CD14-positive monocyte (primary cell): ENCODE measurements at regions not wholly inside any gene's neighbourhood (a gene's known extent, or its start where the extent isn't known, plus 50 kb on each side); places are given as distances from the start of the nearest gene placed in this dataset.

Experiments used
- DNase-seq, 3 donors: peaks; one replicate each; pipeline ENCODE4 v3.0.0-alpha.2; 2011 to 2022
- H2AFZ ChIP-seq: 2 replicates; pipeline ENCODE4 v1.6.0; 2012; ENCODE audit warnings: mild to moderate bottlenecking, low read depth, low read length, inconsistent platforms; ENCODE audit not compliant: insufficient read depth, poor library complexity, severe bottlenecking
- H3K27ac ChIP-seq, 2 donors: 1 replicate in 1 of 2; 2 replicates in 1 of 2; pipeline ENCODE4 v1.5.1; 2012 to 2013; ENCODE audit warnings: low read length in 2 of 2, control low read depth in 1 of 2, inconsistent platforms in 1 of 2, low read depth in 1 of 2, mild to moderate bottlenecking in 1 of 2
- H3K27me3 ChIP-seq, 2 donors: one replicate each; pipeline versions ENCODE4 v1.6.0 to v1.6.1; 2011 to 2013; ENCODE audit warnings: low read length in 2 of 2; ENCODE audit not compliant: control insufficient read depth in 2 of 2, insufficient read depth in 2 of 2
- H3K36me3 ChIP-seq, 2 donors: replicated peaks in 1 of 2; 1 replicate in 1 of 2; 2 replicates in 1 of 2; pipeline versions ENCODE4 v1.5.1 to v1.6.1; 2012 to 2013; ENCODE audit warnings: low read length in 2 of 2, control low read depth in 1 of 2, inconsistent platforms in 1 of 2, mild to moderate bottlenecking in 1 of 2; ENCODE audit not compliant: insufficient read depth in 2 of 2, control insufficient read depth in 1 of 2
- H3K4me1 ChIP-seq, 2 donors: 1 replicate in 1 of 2; 2 replicates in 1 of 2; pipeline versions ENCODE4 v1.5.1 to v1.6.1; 2012 to 2013; ENCODE audit warnings: low read length in 2 of 2, control low read depth in 1 of 2, inconsistent platforms in 1 of 2, mild to moderate bottlenecking in 1 of 2, moderate library complexity in 1 of 2; ENCODE audit not compliant: insufficient read depth in 2 of 2, control insufficient read depth in 1 of 2
- H3K4me2 ChIP-seq: replicated peaks from 2 replicates; pipeline ENCODE3; 2012; ENCODE audit warnings: low read length, moderate library complexity, mild to moderate bottlenecking; ENCODE audit not compliant: poor library complexity, severe bottlenecking; ENCODE audit errors: extremely low read depth
- H3K4me3 ChIP-seq, 3 experiments: fragments of 200-600 bp in 1 of 3; sonication (generic) in 1 of 3; replicated peaks in 1 of 3; 1 replicate in 2 of 3; 2 replicates in 1 of 3; pipeline ENCODE4 v1.5.1; 2011 to 2013; ENCODE audit warnings: low read length in 3 of 3, mild to moderate bottlenecking in 3 of 3, control low read depth in 2 of 3, low read depth in 2 of 3, inconsistent platforms in 1 of 3, moderate library complexity in 1 of 3
- H3K79me2 ChIP-seq: 2 replicates; pipeline ENCODE4 v1.6.0; 2012; ENCODE audit warnings: mild to moderate bottlenecking, control low read depth, inconsistent platforms, low read length, moderate library complexity; ENCODE audit not compliant: insufficient read depth
- H3K9ac ChIP-seq: 2 replicates; pipeline ENCODE4 v1.6.0; 2017; ENCODE audit warnings: low read length, mild to moderate bottlenecking; ENCODE audit not compliant: insufficient read depth, poor library complexity, severe bottlenecking
- H3K9me3 ChIP-seq, 2 donors: replicated peaks in 1 of 2; 1 replicate in 1 of 2; 2 replicates in 1 of 2; pipeline versions ENCODE4 v1.5.1 to v1.6.1; 2012 to 2013; ENCODE audit warnings: low read length in 2 of 2, control low read depth in 1 of 2; ENCODE audit not compliant: control insufficient read depth in 1 of 2, insufficient read depth in 1 of 2
- H4K20me1 ChIP-seq: 2 replicates; pipeline ENCODE4 v1.6.0; 2012; ENCODE audit warnings: mild to moderate bottlenecking, low read length, control low read depth, moderate library complexity; ENCODE audit not compliant: insufficient read depth
- H3K27ac Mint-ChIP-seq, 7 donors: one replicate each; pipeline ENCODE4 v1.8.0; 2020; ENCODE audit warnings: mild to moderate bottlenecking in 7 of 7, mixed read lengths in 7 of 7, moderate library complexity in 6 of 7, inconsistent platforms in 2 of 7
- H3K27me3 Mint-ChIP-seq, 3 donors: one replicate each; pipeline ENCODE4 v1.8.0; 2021 to 2022; ENCODE audit warnings: low read depth in 3 of 3, mild to moderate bottlenecking in 3 of 3, mixed read lengths in 3 of 3, moderate library complexity in 3 of 3, inconsistent platforms in 1 of 3
- H3K36me3 Mint-ChIP-seq, 2 donors: one replicate each; pipeline ENCODE4 v1.8.0; 2020; ENCODE audit warnings: mixed read lengths in 2 of 2, inconsistent platforms in 1 of 2, mild to moderate bottlenecking in 1 of 2
- H3K4me1 Mint-ChIP-seq: one replicate; pipeline ENCODE4 v1.8.0; 2020; ENCODE audit warnings: mild to moderate bottlenecking, mixed read lengths
- H3K4me3 Mint-ChIP-seq, 2 donors: one replicate each; pipeline ENCODE4 v1.8.0; 2020; ENCODE audit warnings: mild to moderate bottlenecking in 2 of 2, mixed read lengths in 2 of 2, moderate library complexity in 1 of 2
- H3K9me3 Mint-ChIP-seq, 7 donors: one replicate each; pipeline ENCODE4 v1.8.0; 2020 to 2022; ENCODE audit warnings: mixed read lengths in 7 of 7, mild to moderate bottlenecking in 6 of 7, moderate library complexity in 6 of 7, inconsistent platforms in 2 of 7
- CTCF ChIP-seq: fragments of 200-600 bp; IDR thresholded peaks from one replicate; pipeline ENCODE4 v1.8.0; 2022; ENCODE audit warnings: antibody characterized with exemption, mild to moderate bottlenecking
- WGBS: methylation state at CpG from one replicate; pipeline ENCODE4 v1.1.5; 2013; ENCODE audit warnings: missing lambda C conversion rate; ENCODE audit not compliant: insufficient coverage; 5-methylcytosine and 5-hydroxymethylcytosine counted together
- intact Hi-C, 2 donors: fragments of 100-400 bp; cut with micrococcal nuclease; formaldehyde crosslinking; loops; one replicate each; pipeline versions ENCODE4 v1.15.0 to v1.15.1; 2023

- Histone ChIP-seq H3K27ac (no peak overlapping the region), H3K4me1 (peaks cover 10% of the 10 kb centered on the region in 2 donors), H3K36me3 (no peaks in the 10 kb centered on the region), H3K9me3 (no peaks in the 10 kb centered on the region), H3K27me3 (no peaks in the 10 kb centered on the region), H3K9ac (no peak overlapping the region), H3K4me2 (no peak overlapping the region), H3K79me2 (no peaks in the 10 kb centered on the region), H2AFZ (no peak overlapping the region), H4K20me1 (no peaks in the 10 kb centered on the region), H3K4me3 (no peak overlapping the region)
- no peak overlapping the region for H3K4me3 Mint-ChIP-seq
- no peaks in the 10 kb centered on the region for H3K9me3 Mint-ChIP-seq
- H3K36me3 Mint-ChIP-seq, result peaks cover 0 to 5% of the 10 kb centered on the region in 2 donors
- H3K27me3 Mint-ChIP-seq, result peaks cover 0 to 4% (median 0%) of the 10 kb centered on the region in 3 donors
- WGBS, result 94% methylated on average over 2 of the region's 3 CpGs
- no peak for TF ChIP-seq CTCF
- no peak overlapping the region for H3K27ac Mint-ChIP-seq
- no peak for DNase-seq
- H3K4me1 Mint-ChIP-seq, result peaks cover 12% of the 10 kb centered on the region
- intact Hi-C loops, result no loop called here
These were observed 127.9 kb upstream of the DUSP10 start for GRCh38 chr1:221869779-221870178.

- peaks cover 0 to 2% (median 0%) of the 10 kb centered on the region in 3 donors for H3K27me3 Mint-ChIP-seq
- intact Hi-C loops, result no loop called here
- H3K27ac ChIP-seq, result no peak overlapping the region
- no peak overlapping the region for H3K4me2 ChIP-seq
- H3K27me3 ChIP-seq, result no peaks in the 10 kb centered on the region
- no peaks in the 10 kb centered on the region for H3K79me2 ChIP-seq
- H2AFZ ChIP-seq, result no peak overlapping the region
- no CpG with 5 or more reads among the region's 3 CpGs for WGBS
- no peak overlapping the region for H3K4me3 Mint-ChIP-seq
- H3K9me3 Mint-ChIP-seq, result no peaks in the 10 kb centered on the region
- no peaks in the 10 kb centered on the region for H4K20me1 ChIP-seq
- H3K27ac Mint-ChIP-seq, result no peak overlapping the region
- no peak overlapping the region for H3K4me3 ChIP-seq
- DNase-seq, result no peak
- no peak for TF ChIP-seq CTCF
- no peaks in the 10 kb centered on the region for H3K36me3 ChIP-seq
- H3K4me1 ChIP-seq, result peaks cover 5 to 6% of the 10 kb centered on the region in 2 donors
- no peaks in the 10 kb centered on the region for H3K9me3 ChIP-seq
- no peak overlapping the region for H3K9ac ChIP-seq
- H3K36me3 Mint-ChIP-seq, result peaks cover 0 to 5% of the 10 kb centered on the region in 2 donors
- H3K4me1 Mint-ChIP-seq, result peaks cover 5% of the 10 kb centered on the region
These were observed 126.9 kb upstream of the DUSP10 start for GRCh38 chr1:221868593-221869303.
